ENCODE measurements at regions not wholly inside any gene's neighbourhood (a gene's known extent, or its start where the extent isn't known, plus 50 kb on each side); places are given as distances from the start of the nearest gene placed in this dataset.

GRCh38 chr16:73233329-73233765, 185.4 kb upstream of the ZFHX3 start:
- no peak for TF ChIP-seq NBN (IDR thresholded peaks at IDR 0.05)
- TF ChIP-seq POLR2AphosphoS5 (IDR thresholded peaks at IDR 0.05; ENCODE audit: low read length): no peak
- TF ChIP-seq SIN3A (IDR thresholded peaks at IDR 0.05; ENCODE audit: low read depth, low read length): no peak
- TF ChIP-seq, protein P1, sequence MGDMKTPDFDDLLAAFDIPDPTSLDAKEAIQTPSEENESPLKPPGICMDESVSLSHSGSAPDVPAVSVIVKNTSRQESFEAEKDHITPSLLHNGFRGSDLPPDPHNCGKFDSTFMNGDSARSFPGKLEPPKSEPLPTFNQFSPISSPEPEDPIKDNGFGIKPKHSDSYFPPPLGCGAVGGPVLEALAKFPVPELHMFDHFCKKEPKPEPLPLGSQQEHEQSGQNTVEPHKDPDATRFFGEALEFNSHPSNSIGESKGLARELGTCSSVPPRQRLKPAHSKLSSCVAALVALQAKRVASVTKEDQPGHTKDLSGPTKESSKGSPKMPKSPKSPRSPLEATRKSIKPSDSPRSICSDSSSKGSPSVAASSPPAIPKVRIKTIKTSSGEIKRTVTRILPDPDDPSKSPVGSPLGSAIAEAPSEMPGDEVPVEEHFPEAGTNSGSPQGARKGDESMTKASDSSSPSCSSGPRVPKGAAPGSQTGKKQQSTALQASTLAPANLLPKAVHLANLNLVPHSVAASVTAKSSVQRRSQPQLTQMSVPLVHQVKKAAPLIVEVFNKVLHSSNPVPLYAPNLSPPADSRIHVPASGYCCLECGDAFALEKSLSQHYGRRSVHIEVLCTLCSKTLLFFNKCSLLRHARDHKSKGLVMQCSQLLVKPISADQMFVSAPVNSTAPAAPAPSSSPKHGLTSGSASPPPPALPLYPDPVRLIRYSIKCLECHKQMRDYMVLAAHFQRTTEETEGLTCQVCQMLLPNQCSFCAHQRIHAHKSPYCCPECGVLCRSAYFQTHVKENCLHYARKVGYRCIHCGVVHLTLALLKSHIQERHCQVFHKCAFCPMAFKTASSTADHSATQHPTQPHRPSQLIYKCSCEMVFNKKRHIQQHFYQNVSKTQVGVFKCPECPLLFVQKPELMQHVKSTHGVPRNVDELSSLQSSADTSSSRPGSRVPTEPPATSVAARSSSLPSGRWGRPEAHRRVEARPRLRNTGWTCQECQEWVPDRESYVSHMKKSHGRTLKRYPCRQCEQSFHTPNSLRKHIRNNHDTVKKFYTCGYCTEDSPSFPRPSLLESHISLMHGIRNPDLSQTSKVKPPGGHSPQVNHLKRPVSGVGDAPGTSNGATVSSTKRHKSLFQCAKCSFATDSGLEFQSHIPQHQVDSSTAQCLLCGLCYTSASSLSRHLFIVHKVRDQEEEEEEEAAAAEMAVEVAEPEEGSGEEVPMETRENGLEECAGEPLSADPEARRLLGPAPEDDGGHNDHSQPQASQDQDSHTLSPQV (IDR thresholded peaks at IDR 0.05): no peak
- no peak for TF ChIP-seq ETV6 (conservative IDR thresholded peaks at IDR 0.05 in 1 of 2, IDR thresholded peaks at IDR 0.05 in 1 of 2; ENCODE audit: borderline replicate concordance in 1 of 2, low read depth in 1 of 2)
- no peak for TF ChIP-seq IRF4 (IDR thresholded peaks at IDR 0.05; ENCODE audit: low read depth, low read length)
